Heart right ventricle (tissue), 16 donors: ENCODE measurements at regions not wholly inside any gene's neighbourhood (a gene's known extent, or its start where the extent isn't known, plus 50 kb on each side); places are given as distances from the start of the nearest gene placed in this dataset.
A peak's percentile ranks its signal among the peaks of the same experiment; 100 is the strongest.

Experiments
- ATAC-seq, 8 donors: fragments of 200-7000 bp; cut with Tn5 transposase; one replicate each; pipeline ENCODE4 v1.9.1; 2020; ENCODE audit warnings: mild to moderate bottlenecking in 8 of 8, moderate library complexity in 8 of 8, moderate number of reproducible peaks in 1 of 8
- DNase-seq, 2 donors: peaks; one replicate each; pipeline ENCODE4 v3.0.0-alpha.2; 2020
- H3K27ac ChIP-seq, 10 donors: fragments of 200-600 bp; sonication (generic) in 2 of 10; one replicate each; pipeline versions ENCODE4 v1.5.0 to v1.8.0; 2020 to 2022; ENCODE audit warnings: mild to moderate bottlenecking in 3 of 10
- H3K27me3 ChIP-seq, 7 donors: fragments of 200-600 bp; one replicate each; pipeline ENCODE4 v1.8.0; 2021 to 2022; ENCODE audit warnings: mild to moderate bottlenecking in 2 of 7
- H3K36me3 ChIP-seq, 9 donors: fragments of 200-600 bp; sonication (generic) in 1 of 9; one replicate each; pipeline versions ENCODE4 v1.5.0 to v1.8.0; 2020 to 2022; ENCODE audit warnings: mild to moderate bottlenecking in 2 of 9
- H3K4me1 ChIP-seq, 9 donors: fragments of 200-600 bp; sonication (generic) in 1 of 9; one replicate each; pipeline versions ENCODE4 v1.5.0 to v1.8.0; 2020 to 2022; ENCODE audit warnings: mild to moderate bottlenecking in 4 of 9
- H3K4me3 ChIP-seq, 10 donors: fragments of 200-600 bp; sonication (generic) in 2 of 10; one replicate each; pipeline versions ENCODE4 v1.5.0 to v1.8.0; 2020 to 2022; ENCODE audit warnings: mild to moderate bottlenecking in 7 of 10, moderate library complexity in 2 of 10
- H3K9me3 ChIP-seq, 11 donors: fragments of 200-600 bp in 10 of 11; sonication (generic) in 2 of 11; one replicate each; pipeline versions ENCODE4 v1.5.0 to v1.8.0; 2013 to 2022; ENCODE audit warnings: mild to moderate bottlenecking in 2 of 11, control low read depth in 1 of 11, moderate library complexity in 1 of 11
- WGBS, 2 donors: extraction: QIAGEN DNeasy Blood & Tissue Kit; methylation state at CpG; one replicate each; pipeline ENCODE4 v1.1.7; 2013; ENCODE audit warnings: inconsistent platforms in 1 of 2; 5-methylcytosine and 5-hydroxymethylcytosine counted together
- intact Hi-C, 10 donors: fragments of 100-400 bp; cut with DNase I; formaldehyde crosslinking; loops; one replicate each; pipeline versions ENCODE4 v1.11.1 to v1.14.2; 2022
- TF ChIP-seq, protein P1 (sequence below), 9 donors: fragments of 200-600 bp; sonication (generic) in 2 of 9; IDR thresholded peaks; one replicate each; pipeline versions ENCODE4 v1.5.0 to v1.8.0; 2021 to 2022; ENCODE audit warnings: antibody characterized with exemption in 9 of 9, mild to moderate bottlenecking in 5 of 9, moderate library complexity in 1 of 9
- donor health status: Arrhythmogenic right ventricular cardiomyopathy.
- donor health status: ischemic (EF 13 %, LVEDD 7.1; RV severe dilation, severe dysfunction).
- donor health status: healthy with polysubstance abuse.
- donor health status: DM: no; HTN: yes; CAD: no.
- donor health status: DM: no; HTN: no; CAD: no.
- donor health status: ischemic (EF 25% LVEDD 6.9; RV normal size, moderate dysfunction).
- donor health status: ischemic (EF 25% LVEDD 5.7; RV mildly dilated, moderate dysfunction).
- donor health status: healthy.
- donor health status: DM: yes; HTN: yes; CAD: no.
- donor health status: Ischemic cardiomyopathy.
- donor health status: ischemic (EF 35%, LVEDD 5.7; RV mildly dilated, moderate dysfunction).
- donor health status: nonischemic (EF 11% LVEDD 7.7; RV severe dilation, severe dysfunction).
- donor health status: DM: yes; HTN: yes; CAD: no.
- donor health status: PGD.
- donor health status: ischemic (EF 29% LVEDD 5.4; RV normal size, mild dysfunction).
- donor health status: nonischemic (EF 23%, LVEDD 6.1; RV moderate dilation, normal function).

DNA sequence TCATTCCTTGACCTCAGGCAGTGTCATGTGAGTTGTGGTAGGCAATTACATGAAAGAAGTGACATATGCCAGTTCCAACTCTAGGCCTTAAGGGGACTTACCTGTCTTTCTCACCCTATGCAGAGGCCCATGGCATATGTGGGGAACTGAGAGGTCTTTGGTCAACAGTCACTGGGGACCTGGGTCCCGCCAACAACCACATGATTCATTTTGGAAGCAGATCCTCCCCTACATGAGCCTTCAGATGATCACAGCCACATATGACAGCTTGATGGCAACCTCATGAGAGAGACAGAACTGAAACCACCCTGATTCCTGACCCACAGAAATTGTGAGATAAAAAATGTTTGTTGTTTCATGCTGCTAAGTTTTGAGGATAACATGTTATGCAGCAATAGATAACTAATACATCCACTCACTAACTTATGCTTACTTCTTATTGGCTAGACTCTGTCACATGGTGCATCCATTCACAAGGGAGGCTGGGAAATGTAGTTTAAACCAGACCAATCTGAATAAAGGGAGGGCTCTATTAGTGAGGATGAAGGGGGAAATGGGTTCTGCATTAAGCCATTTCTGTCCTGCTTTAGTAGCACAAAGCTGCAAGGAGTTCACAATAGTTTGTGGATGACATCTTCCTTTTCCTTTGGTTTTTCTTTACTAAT is 298.2 kb downstream of the HAPSTR1 start:
- intact Hi-C loops = no loop called here

DNA sequence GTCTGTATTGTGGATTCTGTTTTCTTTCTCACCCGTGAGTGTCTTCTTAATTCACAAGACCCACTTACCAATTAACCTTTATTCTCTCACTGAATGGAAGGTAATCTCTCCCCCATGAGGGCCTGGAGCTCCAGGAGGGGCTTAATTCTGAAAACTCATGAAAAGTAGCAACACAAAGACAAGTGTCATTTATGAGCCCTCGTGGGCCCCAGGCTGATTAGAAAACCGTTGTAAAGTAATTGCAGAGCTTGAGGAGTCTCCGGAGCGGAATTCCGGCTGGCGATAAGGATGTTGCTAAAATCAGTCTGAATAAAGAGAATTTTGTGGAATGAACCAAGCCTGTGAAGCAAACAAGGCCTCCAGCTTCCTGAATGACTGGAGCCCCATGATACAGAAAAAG is 301.5 kb downstream of the HAPSTR1 start:
- WGBS, 2 donors = 49 to 51% methylated on average over 7 of the region's 7 CpGs

More for the DNA sequence above, 298.2 kb downstream of the HAPSTR1 start:
- no peak overlapping the region for H3K27ac ChIP-seq
- H3K27me3 ChIP-seq = no peaks in the 10 kb centered on the region
- 96 to 98% methylated on average over 1 of the region's 1 CpG for WGBS, 2 donors
- DNase-seq (no peak), ATAC-seq (no peak)
- H3K4me1 ChIP-seq = no peaks in the 10 kb centered on the region
- H3K9me3 ChIP-seq = peaks cover 0 to 29% (median 4%) of the 10 kb centered on the region in 11 donors
- no peaks in the 10 kb centered on the region for H3K36me3 ChIP-seq
- H3K4me3 ChIP-seq = no peak overlapping the region
- TF ChIP-seq, protein P1, sequence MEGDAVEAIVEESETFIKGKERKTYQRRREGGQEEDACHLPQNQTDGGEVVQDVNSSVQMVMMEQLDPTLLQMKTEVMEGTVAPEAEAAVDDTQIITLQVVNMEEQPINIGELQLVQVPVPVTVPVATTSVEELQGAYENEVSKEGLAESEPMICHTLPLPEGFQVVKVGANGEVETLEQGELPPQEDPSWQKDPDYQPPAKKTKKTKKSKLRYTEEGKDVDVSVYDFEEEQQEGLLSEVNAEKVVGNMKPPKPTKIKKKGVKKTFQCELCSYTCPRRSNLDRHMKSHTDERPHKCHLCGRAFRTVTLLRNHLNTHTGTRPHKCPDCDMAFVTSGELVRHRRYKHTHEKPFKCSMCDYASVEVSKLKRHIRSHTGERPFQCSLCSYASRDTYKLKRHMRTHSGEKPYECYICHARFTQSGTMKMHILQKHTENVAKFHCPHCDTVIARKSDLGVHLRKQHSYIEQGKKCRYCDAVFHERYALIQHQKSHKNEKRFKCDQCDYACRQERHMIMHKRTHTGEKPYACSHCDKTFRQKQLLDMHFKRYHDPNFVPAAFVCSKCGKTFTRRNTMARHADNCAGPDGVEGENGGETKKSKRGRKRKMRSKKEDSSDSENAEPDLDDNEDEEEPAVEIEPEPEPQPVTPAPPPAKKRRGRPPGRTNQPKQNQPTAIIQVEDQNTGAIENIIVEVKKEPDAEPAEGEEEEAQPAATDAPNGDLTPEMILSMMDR (IDR thresholded peaks at IDR 0.05) = no peak

GRCh38 chr16:9393591-9393990 is 302.1 kb downstream of the HAPSTR1 start:
- no peak for DNase-seq

More for the DNA sequence above, 301.5 kb downstream of the HAPSTR1 start:
- peaks cover 0 to 7% (median 0%) of the 10 kb centered on the region in 9 donors for H3K4me1 ChIP-seq
- DNase-seq = no peak
- H3K27me3 ChIP-seq = no peaks in the 10 kb centered on the region
- no peaks in the 10 kb centered on the region for H3K36me3 ChIP-seq
- H3K27ac ChIP-seq = no peak overlapping the region
- H3K4me3 ChIP-seq = no peak overlapping the region
- intact Hi-C loops = no loop called here
- ATAC-seq = no peak
- TF ChIP-seq, protein P1 (IDR thresholded peaks at IDR 0.05) = no peak
- peaks cover 0 to 26% (median 0%) of the 10 kb centered on the region in 11 donors for H3K9me3 ChIP-seq

DNA sequence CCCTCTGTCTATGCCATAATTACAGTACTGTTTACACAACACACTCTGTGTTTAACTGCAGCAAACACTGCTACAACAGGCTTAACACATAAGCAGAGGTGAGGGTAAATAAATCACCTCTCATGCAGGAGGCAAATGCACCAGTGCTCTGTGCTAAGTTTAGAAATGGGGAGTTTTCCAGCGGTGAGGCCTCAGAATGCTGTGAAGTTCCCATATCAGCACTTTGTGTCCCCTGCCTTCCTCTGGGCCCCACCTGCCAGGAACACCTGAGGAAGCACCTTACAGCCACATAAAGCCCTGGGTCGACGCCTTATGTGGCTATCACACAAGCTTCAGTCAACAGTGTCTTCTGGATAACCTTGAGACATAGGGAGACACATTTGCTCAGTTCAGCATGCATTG is 304.5 kb downstream of the HAPSTR1 start:
- peaks cover 0 to 6% (median 0%) of the 10 kb centered on the region in 11 donors for H3K9me3 ChIP-seq
- H3K27me3 ChIP-seq = no peaks in the 10 kb centered on the region
- ATAC-seq (peak in 1 of 8 donors; percentile 27), DNase-seq (no peak)
- peaks cover 0 to 7% (median 0%) of the 10 kb centered on the region in 9 donors for H3K4me1 ChIP-seq
- TF ChIP-seq, protein P1 (IDR thresholded peaks at IDR 0.05) = no peak
- H3K4me3 ChIP-seq = no peak overlapping the region
- no peak overlapping the region for H3K27ac ChIP-seq
- 59 to 62% methylated on average over 3 of the region's 3 CpGs for WGBS, 2 donors
- intact Hi-C loops = no loop called here
- no peaks in the 10 kb centered on the region for H3K36me3 ChIP-seq

More at GRCh38 chr16:9393591-9393990, 302.1 kb downstream of the HAPSTR1 start:
- intact Hi-C loops = no loop called here
- H3K36me3 ChIP-seq = no peaks in the 10 kb centered on the region
- H3K27ac ChIP-seq = no peak overlapping the region
- H3K4me1 ChIP-seq = peaks cover 0 to 7% (median 0%) of the 10 kb centered on the region in 9 donors
- no peaks in the 10 kb centered on the region for H3K27me3 ChIP-seq
- WGBS, 2 donors = 52 to 64% methylated on average over 8 of the region's 8 CpGs
- TF ChIP-seq, protein P1 (IDR thresholded peaks at IDR 0.05) = no peak
- no peak for ATAC-seq
- peaks cover 0 to 19% (median 0%) of the 10 kb centered on the region in 11 donors for H3K9me3 ChIP-seq
- H3K4me3 ChIP-seq = no peak overlapping the region
